Breast epithelium (tissue), 3 donors: ENCODE measurements at regions not wholly inside any gene's neighbourhood (a gene's known extent, or its start where the extent isn't known, plus 50 kb on each side); places are given as distances from the start of the nearest gene placed in this dataset.

ENCODE experiments used
- POLR2A ChIP-seq: fragments of 450-650 bp; IDR thresholded peaks from one replicate; pipeline ENCODE4 v1.6.1; 2016; ENCODE audit warnings: antibody characterized with exemption, mild to moderate bottlenecking, moderate library complexity
- POLR2AphosphoS5 ChIP-seq, 3 donors: sonication (generic); formaldehyde crosslinking; IDR thresholded peaks; one replicate each; pipeline ENCODE4 v1.6.1; 2017; ENCODE audit warnings: antibody characterized with exemption in 3 of 3
- TF ChIP-seq, protein P1 (sequence below), 3 donors: fragments of 450-650 bp; IDR thresholded peaks; one replicate each; pipeline ENCODE4 v1.5.1; 2016 to 2017; ENCODE audit warnings: antibody characterized with exemption in 3 of 3, mild to moderate bottlenecking in 3 of 3, moderate library complexity in 3 of 3

DNA sequence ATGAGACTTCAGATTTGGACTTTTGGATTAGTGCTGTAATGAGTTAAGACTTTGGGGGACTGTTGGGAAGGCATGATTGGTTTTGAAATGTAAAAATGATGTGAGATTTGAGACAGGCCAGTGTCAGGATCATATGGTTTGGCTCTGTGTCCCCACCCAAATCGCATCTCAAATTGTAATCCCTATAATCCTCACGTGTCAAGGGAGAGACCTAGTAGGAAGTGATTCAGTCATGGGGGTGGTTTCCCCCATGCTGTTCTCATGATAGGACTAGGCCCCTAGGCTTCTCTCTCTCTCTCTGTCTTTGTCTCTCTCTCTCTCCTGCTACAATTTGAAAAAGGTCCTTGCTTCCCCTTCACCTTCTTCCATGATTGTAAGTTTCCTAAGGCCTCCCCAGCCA lies 473.3 kb upstream of the CD180 start:
- TF ChIP-seq POLR2A (no peak), POLR2AphosphoS5 (IDR thresholded peaks at IDR 0.05) (no peak)
- TF ChIP-seq, protein P1, sequence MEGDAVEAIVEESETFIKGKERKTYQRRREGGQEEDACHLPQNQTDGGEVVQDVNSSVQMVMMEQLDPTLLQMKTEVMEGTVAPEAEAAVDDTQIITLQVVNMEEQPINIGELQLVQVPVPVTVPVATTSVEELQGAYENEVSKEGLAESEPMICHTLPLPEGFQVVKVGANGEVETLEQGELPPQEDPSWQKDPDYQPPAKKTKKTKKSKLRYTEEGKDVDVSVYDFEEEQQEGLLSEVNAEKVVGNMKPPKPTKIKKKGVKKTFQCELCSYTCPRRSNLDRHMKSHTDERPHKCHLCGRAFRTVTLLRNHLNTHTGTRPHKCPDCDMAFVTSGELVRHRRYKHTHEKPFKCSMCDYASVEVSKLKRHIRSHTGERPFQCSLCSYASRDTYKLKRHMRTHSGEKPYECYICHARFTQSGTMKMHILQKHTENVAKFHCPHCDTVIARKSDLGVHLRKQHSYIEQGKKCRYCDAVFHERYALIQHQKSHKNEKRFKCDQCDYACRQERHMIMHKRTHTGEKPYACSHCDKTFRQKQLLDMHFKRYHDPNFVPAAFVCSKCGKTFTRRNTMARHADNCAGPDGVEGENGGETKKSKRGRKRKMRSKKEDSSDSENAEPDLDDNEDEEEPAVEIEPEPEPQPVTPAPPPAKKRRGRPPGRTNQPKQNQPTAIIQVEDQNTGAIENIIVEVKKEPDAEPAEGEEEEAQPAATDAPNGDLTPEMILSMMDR (IDR thresholded peaks at IDR 0.05): no peak
